Ascending aorta (tissue), 2 donors: ENCODE measurements at regions not wholly inside any gene's neighbourhood (a gene's known extent, or its start where the extent isn't known, plus 50 kb on each side); places are given as distances from the start of the nearest gene placed in this dataset.
"Not testable (repeated sequence)": the region's sequence is repeated elsewhere in the genome, so short reads cannot be mapped to it uniquely, and the experiment has no call there.

ENCODE experiments used
- DNase-seq, 2 donors: peaks; one replicate each; pipeline ENCODE4 v3.0.0-alpha.2; 2019; ENCODE audit warnings: low spot score in 2 of 2
- H3K27ac ChIP-seq, 2 donors: fragments of 200-600 bp; sonication (generic); one replicate each; pipeline ENCODE4 v1.5.1; 2016 to 2017; ENCODE audit warnings: mild to moderate bottlenecking in 1 of 2
- H3K27me3 ChIP-seq: fragments of 200-600 bp; sonication (generic); one replicate; pipeline ENCODE4 v1.5.1; 2017
- H3K36me3 ChIP-seq, 2 donors: fragments of 200-600 bp; sonication (generic); one replicate each; pipeline ENCODE4 v1.5.1; 2016
- H3K4me1 ChIP-seq, 2 donors: fragments of 200-600 bp; sonication (generic); one replicate each; pipeline ENCODE4 v1.5.1; 2016 to 2017; ENCODE audit warnings: mild to moderate bottlenecking in 1 of 2
- H3K4me3 ChIP-seq, 2 donors: fragments of 200-600 bp; sonication (generic); one replicate each; pipeline ENCODE4 v1.5.1; 2016 to 2017; ENCODE audit warnings: mild to moderate bottlenecking in 1 of 2
- H3K9me3 ChIP-seq, 2 donors: fragments of 200-600 bp; sonication (generic); one replicate each; pipeline ENCODE4 v1.5.1; 2016
- CTCF ChIP-seq, 3 experiments: fragments of 200-600 bp in 2 of 3; fragments of 450-650 bp in 1 of 3; sonication (generic) in 2 of 3; IDR thresholded peaks; one replicate each; pipeline ENCODE4 v1.5.1; 2016 to 2019; ENCODE audit warnings: antibody characterized with exemption in 3 of 3, mild to moderate bottlenecking in 1 of 3, moderate library complexity in 1 of 3
- intact Hi-C: fragments of 100-400 bp; cut with DNase I; formaldehyde crosslinking; loops from one replicate; pipeline ENCODE4 v1.15.1; 2023

DNA sequence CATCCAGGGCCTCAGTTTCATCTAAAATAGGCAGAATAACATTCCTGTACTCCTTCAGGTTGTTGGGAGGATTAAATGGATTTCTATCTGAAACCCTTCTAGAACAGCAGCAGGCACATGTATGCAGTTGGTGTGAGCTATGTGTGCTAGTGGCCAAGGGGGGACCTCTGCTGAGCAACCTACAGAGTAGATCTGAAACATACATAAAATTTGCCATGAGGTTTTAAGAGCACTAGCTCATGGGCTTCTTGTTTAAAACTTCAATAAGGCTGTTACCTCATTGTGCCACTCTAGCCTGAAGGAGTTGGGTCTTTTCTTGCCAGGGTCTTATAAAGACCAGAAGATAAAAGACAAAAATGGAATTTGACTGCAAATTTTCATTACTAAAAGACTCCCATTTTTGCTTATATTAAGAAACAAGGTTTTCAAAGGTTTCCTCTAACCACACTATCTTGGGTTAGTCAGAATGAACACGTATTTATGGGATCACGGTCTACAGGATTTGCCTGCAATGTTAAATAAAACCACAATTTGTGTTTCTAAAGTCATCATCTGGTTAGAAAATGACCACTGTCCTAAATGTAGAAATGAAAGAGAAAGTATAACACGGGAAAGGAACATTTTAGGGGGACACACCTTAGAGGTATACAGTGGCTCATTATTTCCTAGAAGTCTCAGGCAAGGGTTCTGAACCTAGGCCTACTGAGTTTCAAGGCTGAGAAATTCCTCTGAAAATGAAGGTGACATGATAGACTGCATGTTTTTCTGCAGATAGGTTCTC, 144.9 kb upstream of the OLIG3 start:
- no peaks in the 10 kb centered on the region for H3K27me3 ChIP-seq
- H3K9me3 ChIP-seq = no peaks in the 10 kb centered on the region
- H3K4me1 ChIP-seq = peaks cover 0 to 4% of the 10 kb centered on the region in 2 donors
- DNase-seq = no peak
- no peak overlapping the region for H3K4me3 ChIP-seq
- H3K27ac ChIP-seq = no peak overlapping the region
- intact Hi-C loops = loop anchor here (5.0 kb wide), 1 partner anchor 367 kb away; no protein-coding TSS in a partner anchor
- TF ChIP-seq CTCF (IDR thresholded peaks at IDR 0.05) = no peak
- H3K36me3 ChIP-seq = no peaks in the 10 kb centered on the region

- DNase-seq = no peak
- intact Hi-C loops = loop anchor here (5.0 kb wide), 2 partner anchors 548 to 563 kb away; no protein-coding TSS in a partner anchor
- Histone ChIP-seq H3K27ac (no peak overlapping the region), H3K4me1 (peaks cover 0 to 4% of the 10 kb centered on the region in 2 donors), H3K4me3 (no peak overlapping the region), H3K36me3 (no peaks in the 10 kb centered on the region), H3K9me3 (no peaks in the 10 kb centered on the region), H3K27me3 (no peaks in the 10 kb centered on the region)
- no peak for TF ChIP-seq CTCF (IDR thresholded peaks at IDR 0.05)
Measured at GRCh38 chr6:137640086-137640485, 145.9 kb upstream of the OLIG3 start.

DNA sequence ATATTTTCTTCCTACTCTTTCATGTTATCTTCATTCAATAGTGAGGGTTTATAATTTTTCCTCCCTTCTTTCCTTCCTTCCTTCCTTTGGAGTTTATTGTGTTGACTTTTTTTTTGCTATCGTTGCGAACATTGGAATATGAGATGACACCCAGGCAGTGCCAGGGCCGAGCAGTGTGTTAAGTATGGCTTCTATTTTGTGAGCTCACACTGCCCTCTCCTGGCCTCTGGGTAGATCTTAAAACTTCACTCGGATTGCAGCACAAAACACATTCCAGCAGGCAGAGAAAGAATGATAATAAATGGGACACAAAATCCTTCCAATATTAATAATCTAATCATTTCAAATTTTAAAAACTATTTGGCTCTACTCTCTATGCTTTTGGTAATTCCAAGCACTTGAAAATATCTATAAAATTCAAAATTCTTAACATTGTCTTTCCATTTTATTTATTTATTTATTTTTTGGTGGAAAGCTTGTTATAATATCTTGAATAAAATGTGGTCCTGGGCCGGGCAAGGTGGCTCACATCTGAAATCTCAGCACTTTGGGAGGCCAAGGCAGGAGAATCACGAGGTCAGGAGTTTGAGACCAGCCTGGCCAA, 147.4 kb upstream of the OLIG3 start:
- TF ChIP-seq CTCF (IDR thresholded peaks at IDR 0.05) = peak; percentile 29 to 53 (median 46)
- peak in 1 of 2 donors; percentile 77 for DNase-seq
- intact Hi-C loops = loop anchor here (5.0 kb wide), 2 partner anchors 549 to 564 kb away; no protein-coding TSS in a partner anchor

DNA sequence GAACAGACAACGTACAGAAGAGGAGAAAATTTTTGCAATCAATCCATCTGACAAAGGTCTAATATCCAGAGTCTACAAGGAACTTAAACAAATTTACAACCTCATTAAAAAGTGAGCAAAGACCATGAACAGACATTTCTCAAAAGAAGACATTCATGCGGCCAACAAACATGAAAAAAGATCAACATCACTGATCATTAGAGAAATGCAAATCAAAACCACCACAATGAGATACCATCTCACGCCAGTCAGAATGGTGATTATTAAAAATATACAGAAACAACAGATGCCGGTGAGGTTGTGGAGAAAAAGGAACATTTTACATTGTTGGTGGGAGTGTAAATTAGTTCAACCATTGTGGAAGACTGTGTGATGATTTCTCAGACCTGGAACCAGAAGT, 149.0 kb upstream of the OLIG3 start:
- H3K36me3 ChIP-seq, DNase-seq, H3K27me3 ChIP-seq, H3K9me3 ChIP-seq, H3K27ac ChIP-seq, H3K4me3 ChIP-seq, H3K4me1 ChIP-seq: not testable (repeated sequence)
- intact Hi-C loops = loop anchor here (5.0 kb wide), 2 partner anchors 551 to 566 kb away; no protein-coding TSS in a partner anchor

More for the DNA sequence above, 147.4 kb upstream of the OLIG3 start:
- no peaks in the 10 kb centered on the region for H3K36me3 ChIP-seq
- H3K4me3 ChIP-seq = no peak overlapping the region
- H3K4me1 ChIP-seq = peaks cover 0 to 4% of the 10 kb centered on the region in 2 donors
- no peak overlapping the region for H3K27ac ChIP-seq
- no peaks in the 10 kb centered on the region for H3K27me3 ChIP-seq
- H3K9me3 ChIP-seq = no peaks in the 10 kb centered on the region

DNA sequence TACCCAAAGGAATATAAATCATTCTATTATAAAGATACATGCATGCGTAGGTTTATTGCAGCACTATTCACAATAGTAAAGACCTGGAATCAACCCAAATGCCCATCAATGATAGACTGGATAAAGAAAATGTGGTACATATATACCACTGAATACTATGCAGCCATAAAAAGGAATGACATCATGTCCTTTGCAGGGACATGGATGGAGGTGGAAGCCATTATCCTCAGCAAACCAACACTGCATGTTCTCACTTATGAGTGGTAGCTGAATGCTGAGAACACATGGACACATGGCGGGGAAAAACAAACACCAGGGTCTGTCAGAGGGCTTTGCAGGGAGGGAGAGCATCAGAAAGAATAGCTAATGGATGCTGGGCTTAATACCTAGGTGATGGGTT, 149.4 kb upstream of the OLIG3 start:
- intact Hi-C loops = loop anchor here (5.0 kb wide), 2 partner anchors 551 to 566 kb away; no protein-coding TSS in a partner anchor
- DNase-seq, H3K27ac ChIP-seq, H3K36me3 ChIP-seq, H3K27me3 ChIP-seq, H3K4me1 ChIP-seq, H3K9me3 ChIP-seq, H3K4me3 ChIP-seq: not testable (repeated sequence)

GRCh38 chr6:137645850-137646249, 151.7 kb upstream of the OLIG3 start:
- Histone ChIP-seq H3K4me3 (no peak overlapping the region), H3K4me1 (no peaks in the 10 kb centered on the region), H3K9me3 (no peaks in the 10 kb centered on the region), H3K36me3 (no peaks in the 10 kb centered on the region), H3K27me3 (no peaks in the 10 kb centered on the region), H3K27ac (no peak overlapping the region)
- intact Hi-C loops = no loop called here
- no peak for TF ChIP-seq CTCF (IDR thresholded peaks at IDR 0.05)
- DNase-seq = no peak
